GM21786 (cell line): ENCODE measurements at regions not wholly inside any gene's neighbourhood (a gene's known extent, or its start where the extent isn't known, plus 50 kb on each side); places are given as distances from the start of the nearest gene placed in this dataset.
"Not testable (repeated sequence)": the region's sequence is repeated elsewhere in the genome, so short reads cannot be mapped to it uniquely, and the experiment has no call there.

Source experiments
- ATAC-seq: cut with Tn5 transposase; IDR thresholded peaks from one replicate; pipeline ENCODE4 v1.9.1; 2021; ENCODE audit not compliant: unreplicated experiment

- no peak for ATAC-seq
These were observed 50.4 kb upstream of the RNF32 start for GRCh38 chr7:156590212-156590611.

DNA sequence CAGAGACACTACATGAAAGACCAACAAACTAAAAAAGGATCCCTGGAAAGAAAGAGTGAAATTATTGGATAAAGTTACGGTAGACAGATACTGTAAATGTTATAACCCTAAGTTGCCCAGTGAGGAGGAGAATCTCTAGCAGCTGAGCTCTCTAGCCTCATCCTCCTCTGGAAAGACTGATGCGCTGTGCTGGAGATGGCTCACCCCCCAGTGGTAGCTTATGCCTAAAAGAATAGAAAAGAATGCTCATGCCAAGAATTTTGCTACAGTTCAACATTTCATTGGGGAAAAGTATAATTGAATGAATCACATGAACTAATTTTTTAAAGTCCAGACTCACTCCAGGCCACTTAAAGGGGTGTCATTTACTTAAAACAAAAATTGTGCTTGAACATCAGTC, 50.8 kb upstream of the RNF32 start:
- no peak for ATAC-seq

GRCh38 chr7:156585926-156586325, 54.6 kb upstream of the RNF32 start:
- no peak for ATAC-seq

- ATAC-seq: no peak
These were observed 55.4 kb upstream of the RNF32 start for GRCh38 chr7:156585025-156585648.

- ATAC-seq: no peak
These were observed 57.9 kb upstream of the RNF32 start for GRCh38 chr7:156582591-156583123.

DNA sequence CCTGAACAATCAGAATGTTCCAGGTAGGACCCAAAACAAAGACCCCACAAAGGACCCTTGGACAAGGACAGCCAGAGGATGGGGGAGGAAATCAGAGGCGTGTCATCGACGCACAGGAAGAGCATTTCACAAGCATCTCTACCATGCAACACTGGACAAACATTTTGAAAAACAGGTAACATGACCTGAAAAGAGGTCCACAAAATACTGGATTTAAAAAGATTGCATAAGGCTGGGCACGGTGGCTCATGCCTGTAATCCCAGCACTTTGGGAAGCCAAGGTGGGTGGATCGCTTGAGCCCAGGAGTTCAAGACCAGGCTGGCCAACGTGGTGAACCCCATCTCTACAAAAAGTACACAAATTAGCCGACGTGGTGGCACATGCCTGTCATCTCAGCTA, 60.5 kb upstream of the RNF32 start:
- no peak for ATAC-seq

GRCh38 chr7:156579566-156579965, 61.0 kb upstream of the RNF32 start:
- ATAC-seq: no peak

GRCh38 chr7:156578978-156579430, 61.6 kb upstream of the RNF32 start:
- no peak for ATAC-seq

DNA sequence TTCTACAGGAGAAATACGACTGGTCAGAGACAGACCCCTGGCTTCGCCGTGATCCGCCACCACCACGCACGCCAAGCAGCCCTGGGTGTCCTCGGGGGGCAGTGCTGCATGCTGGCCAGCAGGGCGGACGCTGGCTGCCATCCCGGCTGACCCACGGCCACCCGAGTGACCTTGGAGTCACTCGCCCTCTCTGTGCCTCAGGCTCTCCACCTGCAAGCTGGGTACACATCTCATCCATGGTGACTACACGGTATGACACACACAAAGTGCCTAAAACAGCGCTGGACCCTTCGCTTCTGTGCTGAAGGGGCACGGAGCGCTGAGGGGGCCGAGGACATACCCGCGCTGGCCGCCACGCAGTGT, 62.0 kb upstream of the RNF32 start:
- no peak for ATAC-seq

GRCh38 chr7:156577645-156578577, 62.7 kb upstream of the RNF32 start:
- no peak for ATAC-seq

DNA sequence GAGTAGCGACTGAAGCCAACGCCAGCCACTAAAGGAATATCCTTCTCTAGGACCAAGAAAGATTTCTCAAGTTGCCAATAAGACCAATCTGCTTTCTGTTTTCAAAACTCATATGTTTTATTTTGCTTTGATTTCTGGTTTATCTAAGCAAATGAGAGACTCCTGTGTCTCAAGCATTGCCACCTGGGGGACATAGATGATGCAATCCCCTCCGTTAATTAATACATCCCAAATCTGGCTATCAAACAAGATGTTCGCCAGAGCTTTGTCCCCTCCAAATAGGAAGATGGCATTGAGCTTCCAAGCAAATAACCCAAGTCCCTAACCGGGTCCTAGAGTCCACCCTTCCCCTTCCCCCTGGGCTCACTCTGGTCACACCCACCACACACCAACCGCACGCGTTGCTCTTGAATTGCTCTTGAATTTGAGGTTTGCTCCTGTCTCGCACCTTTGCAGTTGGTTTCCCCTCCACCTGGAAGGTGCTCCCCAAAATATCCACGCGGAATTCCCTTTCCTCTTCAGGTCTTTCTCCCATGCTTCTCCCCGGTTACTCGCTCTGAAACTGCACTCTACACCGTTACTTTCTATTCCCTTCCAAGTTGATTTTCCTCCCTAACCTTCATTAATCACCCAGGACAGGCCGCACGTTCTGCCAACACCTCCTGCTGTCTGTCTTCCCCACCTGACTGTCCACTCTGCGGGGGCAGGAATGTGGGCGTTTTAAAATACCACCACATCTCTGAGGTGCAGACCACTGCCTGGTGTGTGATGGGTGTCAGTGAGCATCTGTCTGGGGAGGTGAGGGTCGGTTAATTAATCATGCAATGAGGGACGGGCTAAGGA, 64.1 kb upstream of the RNF32 start:
- ATAC-seq: no peak

DNA sequence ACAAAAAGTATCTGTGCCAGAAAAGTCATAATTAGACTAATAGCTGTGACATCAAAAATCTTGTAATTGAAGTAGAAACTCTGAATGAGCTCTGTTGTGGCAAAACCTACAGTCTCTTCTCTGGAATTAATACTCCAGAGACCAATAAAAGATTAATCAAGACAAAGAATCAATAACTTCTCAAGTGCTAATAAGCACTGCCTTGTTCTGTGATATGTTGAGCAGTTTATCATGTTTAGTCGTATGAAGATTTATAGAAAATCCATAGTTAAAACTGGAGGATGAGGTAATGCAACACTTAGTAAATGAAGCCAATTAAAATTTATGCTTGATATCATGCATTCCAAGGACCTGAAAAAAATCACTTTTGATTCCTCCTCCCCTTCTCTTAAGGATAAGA, 72.3 kb upstream of the RNF32 start:
- no peak for ATAC-seq

GRCh38 chr7:156566812-156567549, 73.6 kb upstream of the RNF32 start:
- ATAC-seq: no peak

- not testable (repeated sequence) for ATAC-seq
These were observed 75.6 kb upstream of the RNF32 start for GRCh38 chr7:156565002-156565401.

GRCh38 chr7:156560696-156561095, 79.9 kb upstream of the RNF32 start:
- no peak for ATAC-seq

DNA sequence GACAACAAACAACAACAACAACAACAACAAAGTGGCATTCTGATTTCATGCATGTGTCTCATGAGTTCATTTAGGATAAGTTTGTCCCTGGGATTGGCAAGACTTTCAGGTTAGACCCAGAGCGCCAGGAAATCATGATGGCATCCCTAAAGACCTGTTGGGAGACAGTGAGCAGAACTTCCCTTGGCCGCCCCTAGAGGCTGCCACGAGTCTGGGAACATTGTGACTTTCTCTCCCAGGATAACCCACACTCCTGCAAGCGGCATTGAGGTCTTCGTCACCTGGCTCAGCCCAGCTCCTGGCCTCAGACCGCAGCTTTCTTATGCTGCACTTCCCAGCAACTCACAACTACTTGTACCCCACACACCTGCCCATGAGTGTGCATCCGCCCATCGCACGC, 80.5 kb upstream of the RNF32 start:
- no peak for ATAC-seq

- ATAC-seq: no peak
These were observed 81.6 kb upstream of the RNF32 start for GRCh38 chr7:156559001-156559400.

GRCh38 chr7:156558198-156558597, 82.4 kb upstream of the RNF32 start:
- ATAC-seq: no peak

DNA sequence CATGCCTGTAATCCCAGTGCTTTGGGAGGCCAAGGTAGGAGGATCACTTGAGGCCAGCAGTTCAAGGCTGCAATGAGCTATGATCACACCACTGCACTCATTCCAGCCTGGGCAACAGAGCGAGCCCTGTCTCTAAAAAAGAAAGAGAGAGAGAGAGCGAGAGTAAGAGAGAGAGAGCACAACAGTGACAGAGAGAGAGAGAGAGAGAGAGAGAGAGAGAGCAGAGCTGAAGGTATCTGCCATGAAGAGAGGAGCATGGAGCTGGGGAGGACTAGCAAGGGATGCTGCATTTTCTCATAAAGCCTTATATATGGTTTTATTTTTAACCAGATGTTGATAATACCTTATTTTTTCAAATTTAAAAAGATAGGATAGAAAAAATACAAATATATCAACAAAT, 84.5 kb upstream of the RNF32 start:
- no peak for ATAC-seq

GRCh38 chr7:156554488-156554887, 86.1 kb upstream of the RNF32 start:
- ATAC-seq: no peak

DNA sequence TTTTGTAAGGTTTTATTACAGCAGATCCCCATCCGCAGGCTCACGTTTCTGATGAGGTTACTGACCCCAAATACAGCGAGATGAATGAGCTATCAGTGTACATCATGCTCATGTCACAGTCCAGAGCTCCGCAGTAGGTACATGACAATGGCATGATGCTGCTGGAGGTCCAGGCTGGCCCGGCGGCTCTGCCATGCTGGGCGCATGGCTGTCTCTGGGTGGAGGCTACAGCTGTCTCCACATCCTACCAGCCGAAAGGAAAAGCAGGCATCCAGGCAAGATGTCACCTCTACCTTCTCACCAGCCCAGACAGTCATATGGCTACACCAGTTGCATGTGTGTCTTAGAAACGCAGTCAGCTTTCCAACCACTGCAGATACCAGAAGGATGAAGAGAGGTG, 90.9 kb upstream of the RNF32 start:
- no peak for ATAC-seq
